ENCODE measurements at regions not wholly inside any gene's neighbourhood (a gene's known extent, or its start where the extent isn't known, plus 50 kb on each side); places are given as distances from the start of the nearest gene placed in this dataset.
A peak's percentile ranks its signal among the peaks of the same experiment; 100 is the strongest.

- Histone ChIP-seq H3K9me3 (no peaks in the 10 kb centered on the region), H3K27ac (no peak overlapping the region), H3K4me1 (no peaks in the 10 kb centered on the region), H3K27me3 (peaks cover 0 to 4% (median 0%) of the 10 kb centered on the region in 4 donors), H3K36me3 (no peaks in the 10 kb centered on the region), H3K4me3 (no peak overlapping the region)
- peak; percentile 9 for FAIRE-seq
- DNase-seq, result no peak
- 44 to 60% methylated on average over 1 of the region's 1 CpG for WGBS, 2 donors
- TF ChIP-seq, protein P1, sequence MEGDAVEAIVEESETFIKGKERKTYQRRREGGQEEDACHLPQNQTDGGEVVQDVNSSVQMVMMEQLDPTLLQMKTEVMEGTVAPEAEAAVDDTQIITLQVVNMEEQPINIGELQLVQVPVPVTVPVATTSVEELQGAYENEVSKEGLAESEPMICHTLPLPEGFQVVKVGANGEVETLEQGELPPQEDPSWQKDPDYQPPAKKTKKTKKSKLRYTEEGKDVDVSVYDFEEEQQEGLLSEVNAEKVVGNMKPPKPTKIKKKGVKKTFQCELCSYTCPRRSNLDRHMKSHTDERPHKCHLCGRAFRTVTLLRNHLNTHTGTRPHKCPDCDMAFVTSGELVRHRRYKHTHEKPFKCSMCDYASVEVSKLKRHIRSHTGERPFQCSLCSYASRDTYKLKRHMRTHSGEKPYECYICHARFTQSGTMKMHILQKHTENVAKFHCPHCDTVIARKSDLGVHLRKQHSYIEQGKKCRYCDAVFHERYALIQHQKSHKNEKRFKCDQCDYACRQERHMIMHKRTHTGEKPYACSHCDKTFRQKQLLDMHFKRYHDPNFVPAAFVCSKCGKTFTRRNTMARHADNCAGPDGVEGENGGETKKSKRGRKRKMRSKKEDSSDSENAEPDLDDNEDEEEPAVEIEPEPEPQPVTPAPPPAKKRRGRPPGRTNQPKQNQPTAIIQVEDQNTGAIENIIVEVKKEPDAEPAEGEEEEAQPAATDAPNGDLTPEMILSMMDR (IDR thresholded peaks at IDR 0.05), result no peak
- no peak for ATAC-seq
- intact Hi-C loops (cut with DNase I), result no loop called here
Measured at GRCh38 chrX:96170626-96171025, 514.0 kb upstream of the DIAPH2 start.

GRCh38 chrX:96176921-96177320 lies 507.7 kb upstream of the DIAPH2 start:
- FAIRE-seq (no peak), ATAC-seq (no peak), DNase-seq (no peak)
- Histone ChIP-seq H3K27me3 (no peaks in the 10 kb centered on the region), H3K27ac (no peak overlapping the region), H3K9me3 (no peaks in the 10 kb centered on the region), H3K36me3 (no peaks in the 10 kb centered on the region), H3K4me1 (no peaks in the 10 kb centered on the region), H3K4me3 (no peak overlapping the region)
- TF ChIP-seq, protein P1 (IDR thresholded peaks at IDR 0.05), result no peak
- WGBS, 2 donors, result 35 to 36% methylated on average over 3 of the region's 3 CpGs
- intact Hi-C loops (cut with DNase I), result no loop called here

- no peaks in the 10 kb centered on the region for H3K4me1 ChIP-seq
- no peaks in the 10 kb centered on the region for H3K9me3 ChIP-seq
- WGBS, 2 donors, result 51 to 57% methylated on average over 4 of the region's 4 CpGs
- no peak for DNase-seq
- intact Hi-C loops (cut with DNase I), result no loop called here
- H3K27ac ChIP-seq, result no peak overlapping the region
- no peaks in the 10 kb centered on the region for H3K36me3 ChIP-seq
- ATAC-seq, result no peak
- peaks cover 0 to 9% (median 0%) of the 10 kb centered on the region in 4 donors for H3K27me3 ChIP-seq
- TF ChIP-seq, protein P1 (IDR thresholded peaks at IDR 0.05), result no peak
- no peak for FAIRE-seq
- H3K4me3 ChIP-seq, result no peak overlapping the region
Measured at GRCh38 chrX:96181605-96182004, 503.0 kb upstream of the DIAPH2 start.

- Histone ChIP-seq H3K27me3 (peaks cover 0 to 9% (median 0%) of the 10 kb centered on the region in 4 donors), H3K4me3 (no peak overlapping the region), H3K4me1 (no peaks in the 10 kb centered on the region), H3K27ac (no peak overlapping the region), H3K9me3 (no peaks in the 10 kb centered on the region), H3K36me3 (no peaks in the 10 kb centered on the region)
- TF ChIP-seq, protein P1 (IDR thresholded peaks at IDR 0.05), result peak in 1 of 4 donors; percentile 6
- ATAC-seq, result no peak
- no peak for DNase-seq
- WGBS, 2 donors, result 29 to 44% methylated on average over 1 of the region's 1 CpG
- FAIRE-seq, result peak; percentile 26
- intact Hi-C loops (cut with DNase I), result no loop called here
Measured at GRCh38 chrX:96182366-96182765, 502.3 kb upstream of the DIAPH2 start.

GRCh38 chrX:96183391-96183790 lies 501.3 kb upstream of the DIAPH2 start:
- TF ChIP-seq, protein P1 (IDR thresholded peaks at IDR 0.05), result no peak

More at GRCh38 chrX:96183391-96183790, 501.3 kb upstream of the DIAPH2 start:
- ATAC-seq (no peak), DNase-seq (no peak), FAIRE-seq (no peak)
- Histone ChIP-seq H3K9me3 (no peaks in the 10 kb centered on the region), H3K27me3 (peaks cover 0 to 9% (median 0%) of the 10 kb centered on the region in 4 donors), H3K4me1 (no peaks in the 10 kb centered on the region), H3K4me3 (no peak overlapping the region), H3K27ac (no peak overlapping the region), H3K36me3 (no peaks in the 10 kb centered on the region)
- intact Hi-C loops (cut with DNase I), result no loop called here
- WGBS, 2 donors, result 56 to 60% methylated on average over 3 of the region's 3 CpGs
